Effector memory CD8-positive, alpha-beta T cell (primary cell): ENCODE measurements at regions not wholly inside any gene's neighbourhood (a gene's known extent, or its start where the extent isn't known, plus 50 kb on each side); places are given as distances from the start of the nearest gene placed in this dataset.

ENCODE experiments used
- ATAC-seq: fragments of 150-1000 bp; cut with Tn5 transposase; replicated peaks from 2 replicates; pipeline ENCODE4 v1.10.0; 2021; ENCODE audit warnings: mild to moderate bottlenecking, moderate library complexity
- DNase-seq, 3 experiments: peaks; one replicate each; pipeline ENCODE4 v3.0.0; 2021
- H3K27ac Mint-ChIP-seq, 2 donors: one replicate each; pipeline ENCODE4 v1.8.0; 2022; ENCODE audit warnings: mild to moderate bottlenecking in 2 of 2, mixed read lengths in 2 of 2, moderate library complexity in 2 of 2
- H3K27me3 Mint-ChIP-seq, 2 donors: one replicate each; pipeline ENCODE4 v1.8.0; 2022; ENCODE audit warnings: mixed read lengths in 2 of 2
- H3K36me3 Mint-ChIP-seq: one replicate; pipeline ENCODE4 v1.8.0; 2022; ENCODE audit warnings: mild to moderate bottlenecking, moderate library complexity, mixed read lengths; ENCODE audit not compliant: insufficient read depth
- H3K4me1 Mint-ChIP-seq, 2 donors: one replicate each; pipeline ENCODE4 v1.8.0; 2022; ENCODE audit warnings: low read depth in 2 of 2, mixed read lengths in 2 of 2
- H3K4me3 Mint-ChIP-seq, 2 donors: one replicate each; pipeline ENCODE4 v1.8.0; 2022; ENCODE audit warnings: mild to moderate bottlenecking in 2 of 2, mixed read lengths in 2 of 2, moderate library complexity in 2 of 2
- H3K9me3 Mint-ChIP-seq, 2 donors: one replicate each; pipeline ENCODE4 v1.8.0; 2022; ENCODE audit warnings: mixed read lengths in 2 of 2

GRCh38 chr1:117678246-117678977 lies 72.6 kb downstream of the TENT5C start:
- Mint-ChIP-seq H3K36me3 (peaks cover 3% of the 10 kb centered on the region), H3K4me1 (peaks cover 11 to 15% of the 10 kb centered on the region in 2 donors), H3K27ac (peak overlapping the region in 1 of 2 donors; percentile 16), H3K9me3 (no peaks in the 10 kb centered on the region), H3K27me3 (no peaks in the 10 kb centered on the region), H3K4me3 (no peak overlapping the region)
- no peak for DNase-seq
- ATAC-seq: no peak

GRCh38 chr1:117679299-117679698 lies 73.5 kb downstream of the TENT5C start:
- no peak for DNase-seq
- Mint-ChIP-seq H3K27ac (peak overlapping the region in 1 of 2 donors; percentile 16), H3K4me1 (peaks cover 5 to 9% of the 10 kb centered on the region in 2 donors), H3K4me3 (no peak overlapping the region), H3K36me3 (peaks cover 3% of the 10 kb centered on the region), H3K27me3 (no peaks in the 10 kb centered on the region), H3K9me3 (no peaks in the 10 kb centered on the region)
- no peak for ATAC-seq

- H3K27ac Mint-ChIP-seq: no peak overlapping the region
- H3K36me3 Mint-ChIP-seq: peaks cover 3% of the 10 kb centered on the region
- H3K9me3 Mint-ChIP-seq: no peaks in the 10 kb centered on the region
- H3K4me3 Mint-ChIP-seq: no peak overlapping the region
- no peak for ATAC-seq
- peaks cover 0 to 4% of the 10 kb centered on the region in 2 donors for H3K4me1 Mint-ChIP-seq
- no peak for DNase-seq
- H3K27me3 Mint-ChIP-seq: no peaks in the 10 kb centered on the region
These were observed 74.0 kb downstream of the TENT5C start for GRCh38 chr1:117679868-117680267.

DNA sequence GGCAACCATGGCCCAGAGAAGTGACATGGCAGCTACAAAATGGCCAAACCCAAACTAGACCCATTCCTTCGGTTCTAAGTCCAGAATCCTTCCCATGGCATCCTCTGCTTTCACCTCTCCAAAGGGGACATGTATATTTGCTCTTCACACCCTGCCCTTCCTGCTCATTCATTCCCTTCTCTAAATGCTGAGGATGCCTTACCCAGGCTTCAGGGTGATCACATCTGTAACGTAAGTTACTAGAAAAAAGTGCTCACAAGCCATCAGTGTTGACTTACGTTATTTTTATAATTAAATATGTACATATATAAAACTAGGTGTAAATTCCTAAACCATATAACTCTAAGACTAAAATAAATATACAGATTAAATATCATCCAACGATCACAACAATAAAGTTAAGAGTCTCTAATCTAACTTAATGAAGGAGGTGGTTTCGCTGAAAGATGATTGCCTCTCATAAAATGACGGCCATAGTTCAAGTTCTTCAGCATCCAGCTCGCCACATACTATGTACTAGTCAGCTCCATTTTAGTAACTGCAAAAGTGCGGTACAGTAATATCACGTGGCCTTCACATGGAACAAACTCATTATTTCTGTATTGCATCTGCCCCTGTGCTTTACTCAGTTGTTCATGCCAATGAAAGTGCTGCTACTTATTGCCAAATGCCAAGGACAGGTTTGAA lies 74.6 kb downstream of the TENT5C start:
- Mint-ChIP-seq H3K9me3 (no peaks in the 10 kb centered on the region), H3K36me3 (peaks cover 3% of the 10 kb centered on the region), H3K4me3 (no peak overlapping the region), H3K4me1 (peaks cover 0 to 3% of the 10 kb centered on the region in 2 donors), H3K27me3 (no peaks in the 10 kb centered on the region), H3K27ac (no peak overlapping the region)
- ATAC-seq (no peak), DNase-seq (no peak)

DNA sequence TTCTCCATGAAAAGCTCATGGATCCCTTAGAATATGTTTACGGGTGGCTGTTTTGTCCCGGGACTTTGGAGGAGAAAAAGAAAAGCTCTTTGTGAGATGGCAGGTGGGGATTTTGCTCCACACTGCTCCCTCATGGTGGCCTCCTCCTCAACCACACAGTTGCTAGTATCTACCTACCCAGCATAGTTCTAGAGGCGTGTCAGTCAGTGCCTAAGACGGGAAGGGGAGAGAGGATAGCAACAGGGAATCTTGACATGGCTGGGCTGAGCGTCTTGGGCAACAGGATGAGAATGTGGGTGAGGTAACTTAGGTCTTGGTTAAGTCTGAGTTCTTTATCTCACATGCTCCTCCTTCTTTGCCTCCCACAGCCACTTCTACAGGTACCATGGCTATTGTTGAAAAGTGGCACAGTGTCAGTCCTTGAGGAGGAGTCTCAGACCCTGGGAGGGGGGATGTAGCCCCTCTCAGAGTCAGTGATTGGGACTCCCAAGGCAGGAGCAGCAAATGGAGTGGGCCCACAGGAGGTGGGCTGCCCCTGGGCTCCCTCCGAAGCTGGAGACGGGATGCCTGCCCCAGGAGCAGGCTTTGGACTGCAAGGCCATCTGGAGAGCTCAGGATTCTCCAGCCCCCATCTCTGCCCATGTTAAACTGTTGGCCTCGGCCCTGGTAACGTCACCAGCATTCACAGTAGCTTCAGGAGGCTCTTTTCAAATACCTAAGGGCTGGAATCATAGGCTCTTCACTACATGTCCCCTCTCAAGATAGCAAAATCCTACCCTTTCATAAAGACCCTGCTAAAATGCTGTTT lies 75.4 kb downstream of the TENT5C start:
- H3K4me3 Mint-ChIP-seq: peak overlapping the region in 1 of 2 donors; percentile 6
- H3K4me1 Mint-ChIP-seq: peaks cover 0 to 3% of the 10 kb centered on the region in 2 donors
- H3K27me3 Mint-ChIP-seq: no peaks in the 10 kb centered on the region
- ATAC-seq: no peak
- no peak for DNase-seq
- peaks cover 3% of the 10 kb centered on the region for H3K36me3 Mint-ChIP-seq
- peak overlapping the region; percentile 6 to 70 for H3K27ac Mint-ChIP-seq
- H3K9me3 Mint-ChIP-seq: no peaks in the 10 kb centered on the region

- peaks cover 3% of the 10 kb centered on the region for H3K36me3 Mint-ChIP-seq
- no peak for ATAC-seq
- peak overlapping the region in 1 of 2 donors; percentile 6 for H3K4me3 Mint-ChIP-seq
- no peaks in the 10 kb centered on the region for H3K9me3 Mint-ChIP-seq
- peaks cover 0 to 3% of the 10 kb centered on the region in 2 donors for H3K4me1 Mint-ChIP-seq
- peak overlapping the region; percentile 6 to 70 for H3K27ac Mint-ChIP-seq
- no peak for DNase-seq
- peaks cover 0 to 2% of the 10 kb centered on the region in 2 donors for H3K27me3 Mint-ChIP-seq
These were observed 76.0 kb downstream of the TENT5C start for GRCh38 chr1:117681901-117682250.

GRCh38 chr1:117682372-117682771 lies 76.5 kb downstream of the TENT5C start:
- DNase-seq: no peak
- H3K27me3 Mint-ChIP-seq: peaks cover 0 to 7% of the 10 kb centered on the region in 2 donors
- ATAC-seq: no peak
- H3K27ac Mint-ChIP-seq: no peak overlapping the region
- H3K9me3 Mint-ChIP-seq: no peaks in the 10 kb centered on the region
- no peak overlapping the region for H3K4me3 Mint-ChIP-seq
- H3K4me1 Mint-ChIP-seq: peaks cover 0 to 3% of the 10 kb centered on the region in 2 donors
- peaks cover 3% of the 10 kb centered on the region for H3K36me3 Mint-ChIP-seq

- peaks cover 3% of the 10 kb centered on the region for H3K36me3 Mint-ChIP-seq
- DNase-seq (no peak), ATAC-seq (no peak)
- H3K27ac Mint-ChIP-seq: no peak overlapping the region
- no peaks in the 10 kb centered on the region for H3K9me3 Mint-ChIP-seq
- H3K27me3 Mint-ChIP-seq: peaks cover 0 to 11% of the 10 kb centered on the region in 2 donors
- H3K4me1 Mint-ChIP-seq: peaks cover 0 to 3% of the 10 kb centered on the region in 2 donors
- H3K4me3 Mint-ChIP-seq: no peak overlapping the region
These were observed 77.9 kb downstream of the TENT5C start for GRCh38 chr1:117683571-117684285.

- no peak overlapping the region for H3K27ac Mint-ChIP-seq
- DNase-seq (no peak), ATAC-seq (peak; percentile 52)
- no peak overlapping the region for H3K4me3 Mint-ChIP-seq
- H3K9me3 Mint-ChIP-seq: no peaks in the 10 kb centered on the region
- peaks cover 6 to 11% of the 10 kb centered on the region in 2 donors for H3K27me3 Mint-ChIP-seq
- peaks cover 2% of the 10 kb centered on the region for H3K36me3 Mint-ChIP-seq
- H3K4me1 Mint-ChIP-seq: peaks cover 0 to 3% of the 10 kb centered on the region in 2 donors
These were observed 80.3 kb downstream of the TENT5C start for GRCh38 chr1:117685936-117686806.

DNA sequence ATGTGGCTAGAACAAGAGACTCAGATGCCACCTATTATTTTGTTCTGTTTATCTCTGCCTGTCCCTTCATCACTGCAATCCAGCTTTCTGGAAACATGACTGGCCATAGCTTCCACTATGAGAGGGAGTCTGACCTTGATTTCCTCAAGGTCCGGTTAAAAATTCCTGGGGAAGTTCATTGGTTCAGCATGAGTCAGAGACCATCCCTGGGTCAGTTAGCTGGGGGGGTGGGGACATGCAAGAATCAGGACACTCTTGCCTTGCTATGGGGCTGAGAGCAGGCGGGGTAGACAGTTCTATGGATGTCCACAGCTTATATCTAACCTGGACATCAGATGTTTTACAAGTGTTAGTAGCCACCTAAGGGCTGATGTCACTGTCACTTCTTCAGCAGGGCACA lies 81.1 kb downstream of the TENT5C start:
- peaks cover 9 to 11% of the 10 kb centered on the region in 2 donors for H3K27me3 Mint-ChIP-seq
- ATAC-seq (no peak), DNase-seq (no peak)
- no peak overlapping the region for H3K27ac Mint-ChIP-seq
- H3K4me1 Mint-ChIP-seq: no peaks in the 10 kb centered on the region
- no peaks in the 10 kb centered on the region for H3K36me3 Mint-ChIP-seq
- H3K4me3 Mint-ChIP-seq: no peak overlapping the region
- no peaks in the 10 kb centered on the region for H3K9me3 Mint-ChIP-seq

- no peaks in the 10 kb centered on the region for H3K36me3 Mint-ChIP-seq
- DNase-seq (no peak), ATAC-seq (no peak)
- no peak overlapping the region for H3K27ac Mint-ChIP-seq
- no peaks in the 10 kb centered on the region for H3K9me3 Mint-ChIP-seq
- peaks cover 9 to 11% of the 10 kb centered on the region in 2 donors for H3K27me3 Mint-ChIP-seq
- H3K4me3 Mint-ChIP-seq: no peak overlapping the region
- H3K4me1 Mint-ChIP-seq: no peaks in the 10 kb centered on the region
These were observed 84.3 kb downstream of the TENT5C start for GRCh38 chr1:117689997-117690625.

- no peak overlapping the region for H3K27ac Mint-ChIP-seq
- no peaks in the 10 kb centered on the region for H3K4me1 Mint-ChIP-seq
- H3K36me3 Mint-ChIP-seq: no peaks in the 10 kb centered on the region
- H3K9me3 Mint-ChIP-seq: no peaks in the 10 kb centered on the region
- peaks cover 15 to 18% of the 10 kb centered on the region in 2 donors for H3K27me3 Mint-ChIP-seq
- H3K4me3 Mint-ChIP-seq: no peak overlapping the region
- ATAC-seq (no peak), DNase-seq (no peak)
These were observed 86.1 kb downstream of the TENT5C start for GRCh38 chr1:117691942-117692341.
